ENCODE measurements at regions not wholly inside any gene's neighbourhood (a gene's known extent, or its start where the extent isn't known, plus 50 kb on each side); places are given as distances from the start of the nearest gene placed in this dataset.
"Not testable (repeated sequence)": the region's sequence is repeated elsewhere in the genome, so short reads cannot be mapped to it uniquely, and the experiment has no call there.

DNA sequence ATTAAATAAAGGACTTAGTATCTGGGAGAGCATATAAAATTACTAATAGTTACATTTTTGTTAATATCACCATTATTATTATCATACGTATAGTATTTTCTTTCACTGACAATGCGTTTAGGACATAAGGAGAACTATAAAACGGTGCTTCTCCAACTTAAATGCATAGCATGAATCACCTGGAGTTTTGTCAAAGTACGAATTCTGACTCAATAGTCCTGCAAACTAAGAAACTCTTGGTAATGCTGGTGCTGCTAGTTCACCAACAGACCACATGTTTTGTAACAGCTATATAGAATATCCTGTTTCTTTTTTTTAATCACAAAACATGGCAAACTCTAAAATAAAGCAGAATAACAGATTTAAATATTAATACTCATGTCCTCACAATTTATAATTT lies 116.1 kb upstream of the ZNF717 start:
- TF ChIP-seq, protein P1, sequence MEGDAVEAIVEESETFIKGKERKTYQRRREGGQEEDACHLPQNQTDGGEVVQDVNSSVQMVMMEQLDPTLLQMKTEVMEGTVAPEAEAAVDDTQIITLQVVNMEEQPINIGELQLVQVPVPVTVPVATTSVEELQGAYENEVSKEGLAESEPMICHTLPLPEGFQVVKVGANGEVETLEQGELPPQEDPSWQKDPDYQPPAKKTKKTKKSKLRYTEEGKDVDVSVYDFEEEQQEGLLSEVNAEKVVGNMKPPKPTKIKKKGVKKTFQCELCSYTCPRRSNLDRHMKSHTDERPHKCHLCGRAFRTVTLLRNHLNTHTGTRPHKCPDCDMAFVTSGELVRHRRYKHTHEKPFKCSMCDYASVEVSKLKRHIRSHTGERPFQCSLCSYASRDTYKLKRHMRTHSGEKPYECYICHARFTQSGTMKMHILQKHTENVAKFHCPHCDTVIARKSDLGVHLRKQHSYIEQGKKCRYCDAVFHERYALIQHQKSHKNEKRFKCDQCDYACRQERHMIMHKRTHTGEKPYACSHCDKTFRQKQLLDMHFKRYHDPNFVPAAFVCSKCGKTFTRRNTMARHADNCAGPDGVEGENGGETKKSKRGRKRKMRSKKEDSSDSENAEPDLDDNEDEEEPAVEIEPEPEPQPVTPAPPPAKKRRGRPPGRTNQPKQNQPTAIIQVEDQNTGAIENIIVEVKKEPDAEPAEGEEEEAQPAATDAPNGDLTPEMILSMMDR (IDR thresholded peaks at IDR 0.05), result not testable (repeated sequence)
- TF ChIP-seq SIN3A (IDR thresholded peaks at IDR 0.05; ENCODE audit: borderline replicate concordance, low read depth, low read length), result not testable (repeated sequence)
